ENCODE measurements at regions not wholly inside any gene's neighbourhood (a gene's known extent, or its start where the extent isn't known, plus 50 kb on each side); places are given as distances from the start of the nearest gene placed in this dataset.

- Histone ChIP-seq H3K9me3 (no peaks in the 10 kb centered on the region), H3K4me1 (peaks cover 0 to 19% of the 10 kb centered on the region in 2 donors), H3K36me3 (no peaks in the 10 kb centered on the region), H3K4me3 (no peak overlapping the region), H3K27ac (no peak overlapping the region), H3K27me3 (peaks cover 0 to 57% of the 10 kb centered on the region in 2 donors)
- TF ChIP-seq CTCF (IDR thresholded peaks at IDR 0.05), result no peak
- intact Hi-C loops (cut with DNase I), result no loop called here
- no peak for ATAC-seq
- no peak for DNase-seq
Observed at GRCh38 chr6:33860006-33860405, 56.2 kb upstream of the MLN start.

- H3K4me3 ChIP-seq, result no peak overlapping the region
- no peak for ATAC-seq
- no peak overlapping the region for H3K27ac ChIP-seq
- no peaks in the 10 kb centered on the region for H3K36me3 ChIP-seq
- no peak for DNase-seq
- H3K4me1 ChIP-seq, result peaks cover 0 to 19% of the 10 kb centered on the region in 2 donors
- TF ChIP-seq CTCF (IDR thresholded peaks at IDR 0.05), result no peak
- peaks cover 0 to 68% of the 10 kb centered on the region in 2 donors for H3K27me3 ChIP-seq
- no peaks in the 10 kb centered on the region for H3K9me3 ChIP-seq
- intact Hi-C loops (cut with DNase I), result no loop called here
Observed at GRCh38 chr6:33858804-33859505, 55.2 kb upstream of the MLN start.

DNA sequence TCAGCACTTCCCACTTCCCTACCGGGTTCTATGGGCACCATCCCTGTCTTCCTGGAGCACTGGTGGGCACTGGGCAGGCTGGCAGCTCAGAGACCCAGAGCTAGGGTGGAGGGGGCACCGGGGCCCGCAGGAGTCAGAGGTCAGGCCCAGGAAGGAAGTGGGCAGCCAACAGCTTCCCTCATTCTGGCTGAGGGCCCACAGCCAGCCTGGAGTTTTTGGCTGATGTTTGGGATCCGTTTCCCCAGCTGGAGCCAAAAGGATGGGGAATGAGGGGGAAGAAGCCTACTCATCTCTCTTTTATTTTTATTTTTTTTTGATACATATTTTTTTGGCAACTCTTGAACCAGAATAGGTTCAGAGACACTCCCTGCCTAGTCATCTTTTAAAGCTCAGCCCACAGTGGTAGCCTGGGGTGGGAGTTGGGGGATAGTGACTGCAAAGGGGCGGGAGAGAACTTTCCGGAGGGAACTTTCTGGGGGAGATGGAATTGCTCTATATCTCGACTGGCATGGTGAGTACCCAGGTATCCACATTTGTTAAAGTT is 54.2 kb upstream of the MLN start:
- Histone ChIP-seq H3K4me1 (peaks cover 0 to 19% of the 10 kb centered on the region in 2 donors), H3K27ac (no peak overlapping the region), H3K27me3 (peaks cover 0 to 77% of the 10 kb centered on the region in 2 donors), H3K9me3 (no peaks in the 10 kb centered on the region), H3K36me3 (no peaks in the 10 kb centered on the region), H3K4me3 (no peak overlapping the region)
- DNase-seq (no peak), ATAC-seq (no peak)
- TF ChIP-seq CTCF (IDR thresholded peaks at IDR 0.05), result no peak
- intact Hi-C loops (cut with DNase I), result no loop called here

- Histone ChIP-seq H3K27ac (no peak overlapping the region), H3K4me3 (no peak overlapping the region), H3K27me3 (peaks cover 0 to 82% of the 10 kb centered on the region in 2 donors), H3K4me1 (peaks cover 0 to 19% of the 10 kb centered on the region in 2 donors), H3K36me3 (no peaks in the 10 kb centered on the region), H3K9me3 (no peaks in the 10 kb centered on the region)
- peak in 2 of 4 donors; percentile 33 to 52 for DNase-seq
- ATAC-seq, result peak; percentile 32
- intact Hi-C loops (cut with DNase I), result no loop called here
- no peak for TF ChIP-seq CTCF (IDR thresholded peaks at IDR 0.05)
Observed at GRCh38 chr6:33857093-33857931, 53.5 kb upstream of the MLN start.

DNA sequence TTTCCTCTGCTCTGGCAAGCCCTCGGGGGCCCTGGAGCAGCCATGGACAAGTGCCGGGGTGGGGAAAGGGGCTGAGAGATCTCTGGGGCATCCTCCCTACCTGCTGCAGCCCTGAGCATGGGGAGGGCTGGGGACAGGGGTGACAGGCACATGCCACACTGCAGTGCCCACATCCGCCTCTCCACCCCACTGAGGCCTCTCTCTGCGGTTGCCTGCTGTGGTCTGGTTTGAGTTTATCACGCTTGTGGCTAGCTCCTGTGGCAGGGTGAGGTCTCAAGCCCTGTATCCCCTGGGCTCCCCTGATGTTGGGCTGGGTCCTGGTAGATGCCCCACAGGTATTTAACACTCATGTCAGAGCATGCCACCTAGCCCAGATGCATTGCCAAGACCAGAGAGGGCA is 52.9 kb upstream of the MLN start:
- no peaks in the 10 kb centered on the region for H3K36me3 ChIP-seq
- peaks cover 0 to 19% of the 10 kb centered on the region in 2 donors for H3K4me1 ChIP-seq
- ATAC-seq (no peak), DNase-seq (no peak)
- H3K27me3 ChIP-seq, result peaks cover 0 to 86% of the 10 kb centered on the region in 2 donors
- no peak overlapping the region for H3K4me3 ChIP-seq
- no peaks in the 10 kb centered on the region for H3K9me3 ChIP-seq
- no peak overlapping the region for H3K27ac ChIP-seq
- intact Hi-C loops (cut with DNase I), result no loop called here
- no peak for TF ChIP-seq CTCF (IDR thresholded peaks at IDR 0.05)

Data from left lung (tissue), 4 donors.